HCT116 (cell line): ENCODE measurements at regions not wholly inside any gene's neighbourhood (a gene's known extent, or its start where the extent isn't known, plus 50 kb on each side); places are given as distances from the start of the nearest gene placed in this dataset.

Experiments
- CTCF ChIP-seq, 3 experiments: fragments of 200-600 bp in 1 of 3; sonication (generic) in 1 of 3; IDR thresholded peaks in 2 of 3; conservative IDR thresholded peaks in 1 of 3; 2 replicates each; pipeline ENCODE4 v1.5.1; 2012 to 2017; ENCODE audit warnings: low read depth in 2 of 3, low read length in 2 of 3, antibody characterized with exemption in 1 of 3, borderline replicate concordance in 1 of 3, control low read depth in 1 of 3, mild to moderate bottlenecking in 1 of 3, mixed read lengths in 1 of 3, mixed run types in 1 of 3, moderate library complexity in 1 of 3; ENCODE audit not compliant: insufficient read depth in 1 of 3
- EGR1 ChIP-seq: IDR thresholded peaks from 2 replicates; pipeline ENCODE4 v1.6.1; 2012; ENCODE audit warnings: low read depth
- EZH2 ChIP-seq: fragments of 200-600 bp; sonication (generic); IDR thresholded peaks from 2 replicates; pipeline ENCODE4 v1.6.1; 2017; ENCODE audit warnings: antibody characterized with exemption, mixed run types
- POLR2A ChIP-seq: IDR thresholded peaks from 2 replicates; pipeline ENCODE4 v1.7.0; 2011; ENCODE audit warnings: borderline replicate concordance; ENCODE audit not compliant: insufficient read depth, insufficient read length; ENCODE audit errors: extremely low read depth
- POLR2AphosphoS5 ChIP-seq: IDR thresholded peaks from 2 replicates; pipeline ENCODE4 v1.6.1; 2011; ENCODE audit warnings: mild to moderate bottlenecking, low read depth, low read length, moderate library complexity
- SIN3A ChIP-seq: IDR thresholded peaks from 2 replicates; pipeline ENCODE4 v1.6.1; 2012; ENCODE audit warnings: low read depth

GRCh38 chrX:12011075-12011474, 127.2 kb upstream of the FRMPD4 start:
- TF ChIP-seq CTCF (IDR thresholded peaks at IDR 0.05 in 2 of 3, conservative IDR thresholded peaks at IDR 0.05 in 1 of 3; ENCODE audit: borderline replicate concordance in 1 of 3, insufficient read depth in 1 of 3, low read depth in 2 of 3, low read length in 2 of 3) (no peak), POLR2AphosphoS5 (no peak), EZH2 (no peak), POLR2A (no peak), EGR1 (no peak), SIN3A (no peak)
